ENCODE measurements at regions not wholly inside any gene's neighbourhood (a gene's known extent, or its start where the extent isn't known, plus 50 kb on each side); places are given as distances from the start of the nearest gene placed in this dataset.

- no peak for TF ChIP-seq RCOR1 (IDR thresholded peaks at IDR 0.05; ENCODE audit: insufficient replicate concordance, low read length)
- TF ChIP-seq, protein P1, sequence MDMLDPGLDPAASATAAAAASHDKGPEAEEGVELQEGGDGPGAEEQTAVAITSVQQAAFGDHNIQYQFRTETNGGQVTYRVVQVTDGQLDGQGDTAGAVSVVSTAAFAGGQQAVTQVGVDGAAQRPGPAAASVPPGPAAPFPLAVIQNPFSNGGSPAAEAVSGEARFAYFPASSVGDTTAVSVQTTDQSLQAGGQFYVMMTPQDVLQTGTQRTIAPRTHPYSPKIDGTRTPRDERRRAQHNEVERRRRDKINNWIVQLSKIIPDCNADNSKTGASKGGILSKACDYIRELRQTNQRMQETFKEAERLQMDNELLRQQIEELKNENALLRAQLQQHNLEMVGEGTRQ (IDR thresholded peaks at IDR 0.05; ENCODE audit: low read depth, low read length): no peak
- TF ChIP-seq NFE2L2 (IDR thresholded peaks at IDR 0.05; ENCODE audit: low read depth, low read length): no peak
- no peak for TF ChIP-seq CEBPB (IDR thresholded peaks at IDR 0.05; ENCODE audit: low read depth, low read length)
- TF ChIP-seq CHD1 (IDR thresholded peaks at IDR 0.05; ENCODE audit: low read depth, low read length): no peak
- TF ChIP-seq POLR2A (IDR thresholded peaks at IDR 0.05; ENCODE audit: low read depth, low read length): no peak
- no peak for TF ChIP-seq SMC3 (IDR thresholded peaks at IDR 0.05; ENCODE audit: low read depth, low read length)
- no peak for TF ChIP-seq CTCF (conservative IDR thresholded peaks at IDR 0.05; ENCODE audit: low read depth, low read length)
- no peak for TF ChIP-seq MXI1 (IDR thresholded peaks at IDR 0.05; ENCODE audit: borderline replicate concordance, low read depth, low read length)
- TF ChIP-seq RAD21 (IDR thresholded peaks at IDR 0.05; ENCODE audit: low read length): no peak
- no peak for TF ChIP-seq FOS (IDR thresholded peaks at IDR 0.05; ENCODE audit: low read depth, low read length)
- no peak for TF ChIP-seq RFX5 (IDR thresholded peaks at IDR 0.05; ENCODE audit: low read depth, low read length)
- TF ChIP-seq ELK1 (IDR thresholded peaks at IDR 0.05; ENCODE audit: borderline replicate concordance, low read depth, low read length): no peak
- TF ChIP-seq BHLHE40 (IDR thresholded peaks at IDR 0.05; ENCODE audit: low read depth, low read length): no peak
- TF ChIP-seq MAZ (IDR thresholded peaks at IDR 0.05; ENCODE audit: borderline replicate concordance, low read depth, low read length): no peak
- Histone ChIP-seq H2BK20ac (ENCODE audit: low read depth, low read length) (no peak overlapping the region), H3K4me2 (ENCODE audit: low read depth, low read length) (no peak overlapping the region), H3K23ac (ENCODE audit: low read depth, low read length) (no peak overlapping the region), H2BK5ac (ENCODE audit: low read depth, low read length, poor library complexity, severe bottlenecking) (no peak overlapping the region), H4K5ac (ENCODE audit: low read depth, low read length) (no peak overlapping the region), H3K14ac (replicated peaks; ENCODE audit: low read depth, low read length) (no peak overlapping the region), H4K20me1 (ENCODE audit: insufficient read depth, low read length) (no peaks in the 10 kb centered on the region), H4K91ac (ENCODE audit: insufficient read depth, low read depth, low read length) (no peak overlapping the region), H3K79me1 (ENCODE audit: low read depth in 1 of 2, low read length in 2 of 2) (no peaks in the 10 kb centered on the region), H2BK120ac (ENCODE audit: low read depth, low read length) (no peak overlapping the region), H4K8ac (ENCODE audit: low read depth in 2 of 2, low read length in 2 of 2) (no peak overlapping the region), H3K4me1 (ENCODE audit: control insufficient read depth, insufficient read depth, low read length) (no peaks in the 10 kb centered on the region), H3K4me3 (ENCODE audit: insufficient read depth, low read depth, low read length) (no peak overlapping the region), H3K27me3 (ENCODE audit: control insufficient read depth, insufficient read depth, low read length) (no peaks in the 10 kb centered on the region), H3K56ac (ENCODE audit: extremely low read depth, insufficient read depth, low read length) (no peak overlapping the region), H3K18ac (ENCODE audit: low read depth, low read length) (no peak overlapping the region), H2BK15ac (ENCODE audit: low read depth, low read length) (no peak overlapping the region), H2AK9ac (replicated peaks; ENCODE audit: low read depth, low read length, poor library complexity) (no peak overlapping the region), H3K9me1 (ENCODE audit: insufficient read depth, low read length) (no peaks in the 10 kb centered on the region), H2AK5ac (ENCODE audit: low read depth, low read length) (no peak overlapping the region), H3K4ac (ENCODE audit: low read depth, low read length) (no peak overlapping the region), H2AFZ (replicated peaks; ENCODE audit: low read length, poor library complexity) (no peak overlapping the region), H3K9ac (ENCODE audit: low read depth, low read length) (no peak overlapping the region), H3K27ac (ENCODE audit: insufficient read depth, low read length) (no peak overlapping the region), H3K36me3 (ENCODE audit: control insufficient read depth, insufficient read depth, low read length) (no peaks in the 10 kb centered on the region), H3K9me3 (ENCODE audit: control insufficient read depth, insufficient read depth, low read length) (no peaks in the 10 kb centered on the region)
- BruUV-seq (replicated peaks): no TSS peak
- WGBS, 2 experiments (ENCODE audit: extremely low coverage in 2 of 2, insufficient read length in 1 of 2): 57% methylated on average over 2 of the region's 10 CpGs; no CpG with 5 or more reads in 1 of the 2 experiments
- DNase-seq: no peak
- in situ Hi-C loops (cut with MboI; ENCODE audit: low sequenced_read_pairs): no loop called here
- no peak for ATAC-seq (ENCODE audit: low read depth)
- intact Hi-C loops (cut with micrococcal nuclease): no loop called here
- dilution Hi-C loops (cut with HindIII; ENCODE audit: low sequenced_read_pairs, unreplicated experiment): no loop called here
- ChIA-PET POLR2A (ENCODE audit: unreplicated experiment) (no interaction called here), CTCF (no interaction called here)
Observed at GRCh38 chr11:129590030-129590752, 214.5 kb downstream of the BARX2 start.

All from IMR-90 (cell line).